Keratinocyte (primary cell): ENCODE measurements at regions not wholly inside any gene's neighbourhood (a gene's known extent, or its start where the extent isn't known, plus 50 kb on each side); places are given as distances from the start of the nearest gene placed in this dataset.

ENCODE experiments used
- EZH2 ChIP-seq: IDR thresholded peaks from one replicate; pipeline ENCODE4 v1.6.1; 2012; ENCODE audit warnings: inconsistent platforms, mild to moderate bottlenecking, low read length, moderate library complexity
- TF ChIP-seq, protein P1 (sequence below), 3 experiments: IDR thresholded peaks in 1 of 3; conservative IDR thresholded peaks in 1 of 3; optimal IDR thresholded peaks in 1 of 3; 2 replicates in 2 of 3; 3 replicates in 1 of 3; pipeline versions ENCODE3 to v1.5.1; 2011; ENCODE audit warnings: low read length in 3 of 3, mild to moderate bottlenecking in 3 of 3, moderate library complexity in 2 of 3, control low read depth in 1 of 3, inconsistent platforms in 1 of 3; ENCODE audit not compliant: insufficient read depth in 2 of 3; ENCODE audit errors: extremely low read depth in 1 of 3

DNA sequence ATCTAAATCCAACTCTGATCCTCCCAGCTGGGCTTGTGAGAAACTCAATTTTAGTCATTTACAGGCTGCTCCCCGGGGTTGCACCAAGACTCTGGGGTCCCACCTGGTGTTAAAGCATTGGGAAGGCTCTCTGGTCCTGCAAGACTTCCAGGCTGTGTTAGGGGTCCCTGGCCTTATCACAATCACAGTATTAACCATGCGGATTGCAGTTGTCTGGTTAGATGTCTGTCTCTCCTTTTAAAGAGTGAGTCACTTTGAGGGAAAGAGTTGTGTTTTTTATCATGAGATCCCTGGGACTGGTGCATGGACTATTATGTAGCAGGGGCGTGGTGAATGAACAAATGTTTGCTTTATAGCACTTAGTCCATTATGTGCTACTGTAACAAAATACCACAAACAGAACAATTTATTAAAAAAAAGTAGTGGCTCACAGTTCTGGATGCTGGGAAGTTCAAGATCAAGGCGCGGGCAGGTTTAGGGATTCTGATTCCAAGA lies 531.4 kb downstream of the FUT8 start:
- TF ChIP-seq, protein P1, sequence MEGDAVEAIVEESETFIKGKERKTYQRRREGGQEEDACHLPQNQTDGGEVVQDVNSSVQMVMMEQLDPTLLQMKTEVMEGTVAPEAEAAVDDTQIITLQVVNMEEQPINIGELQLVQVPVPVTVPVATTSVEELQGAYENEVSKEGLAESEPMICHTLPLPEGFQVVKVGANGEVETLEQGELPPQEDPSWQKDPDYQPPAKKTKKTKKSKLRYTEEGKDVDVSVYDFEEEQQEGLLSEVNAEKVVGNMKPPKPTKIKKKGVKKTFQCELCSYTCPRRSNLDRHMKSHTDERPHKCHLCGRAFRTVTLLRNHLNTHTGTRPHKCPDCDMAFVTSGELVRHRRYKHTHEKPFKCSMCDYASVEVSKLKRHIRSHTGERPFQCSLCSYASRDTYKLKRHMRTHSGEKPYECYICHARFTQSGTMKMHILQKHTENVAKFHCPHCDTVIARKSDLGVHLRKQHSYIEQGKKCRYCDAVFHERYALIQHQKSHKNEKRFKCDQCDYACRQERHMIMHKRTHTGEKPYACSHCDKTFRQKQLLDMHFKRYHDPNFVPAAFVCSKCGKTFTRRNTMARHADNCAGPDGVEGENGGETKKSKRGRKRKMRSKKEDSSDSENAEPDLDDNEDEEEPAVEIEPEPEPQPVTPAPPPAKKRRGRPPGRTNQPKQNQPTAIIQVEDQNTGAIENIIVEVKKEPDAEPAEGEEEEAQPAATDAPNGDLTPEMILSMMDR (optimal IDR thresholded peaks at IDR 0.05 in 1 of 3, IDR thresholded peaks at IDR 0.05 in 1 of 3, conservative IDR thresholded peaks at IDR 0.05 in 1 of 3; ENCODE audit: extremely low read depth in 1 of 3, insufficient read depth in 2 of 3, low read length in 3 of 3) = no peak
- TF ChIP-seq EZH2 = no peak
